BE2C (cell line): ENCODE measurements at regions not wholly inside any gene's neighbourhood (a gene's known extent, or its start where the extent isn't known, plus 50 kb on each side); places are given as distances from the start of the nearest gene placed in this dataset.
A peak's percentile ranks its signal among the peaks of the same experiment; 100 is the strongest.

Experiments
- DNase-seq: peaks from one replicate; pipeline ENCODE4 v3.0.0-alpha.2; 2020
- H3K27me3 ChIP-seq: fragments of 250-450 bp; sonication (Bioruptor Pico); 2 replicates; pipeline ENCODE4 v1.5.1; 2020; ENCODE audit warnings: mild to moderate bottlenecking
- H3K36me3 ChIP-seq: fragments of 250-450 bp; sonication (Bioruptor Pico); 2 replicates; pipeline ENCODE4 v1.5.1; 2020; ENCODE audit warnings: mild to moderate bottlenecking
- H3K4me1 ChIP-seq: fragments of 250-450 bp; sonication (Bioruptor Pico); 2 replicates; pipeline ENCODE4 v1.5.1; 2020
- H3K4me3 ChIP-seq: 2 replicates; pipeline ENCODE4 v1.5.1; 2011; ENCODE audit warnings: low read depth, low read length
- H3K9me3 ChIP-seq: fragments of 250-450 bp; sonication (Bioruptor Pico); 2 replicates; pipeline ENCODE4 v1.5.1; 2020
- CTCF ChIP-seq: IDR thresholded peaks from 2 replicates; pipeline ENCODE4 v1.5.1; 2012; ENCODE audit warnings: mild to moderate bottlenecking, low read depth, low read length

- no peaks in the 10 kb centered on the region for H3K9me3 ChIP-seq
- H3K4me3 ChIP-seq: no peak overlapping the region
- no peak for TF ChIP-seq CTCF
- H3K36me3 ChIP-seq: no peaks in the 10 kb centered on the region
- H3K4me1 ChIP-seq: peaks cover 4% of the 10 kb centered on the region
- H3K27me3 ChIP-seq: no peaks in the 10 kb centered on the region
- no peak for DNase-seq
Observed at GRCh38 chr3:175890066-175890465, 1030.9 kb downstream of the NAALADL2 start.

GRCh38 chr3:175885231-175885766 lies 1026.2 kb downstream of the NAALADL2 start:
- peak; percentile 11 for DNase-seq
- Histone ChIP-seq H3K9me3 (no peaks in the 10 kb centered on the region), H3K4me1 (no peaks in the 10 kb centered on the region), H3K4me3 (no peak overlapping the region), H3K27me3 (no peaks in the 10 kb centered on the region), H3K36me3 (no peaks in the 10 kb centered on the region)
- TF ChIP-seq CTCF: no peak

GRCh38 chr3:175879417-175879816 lies 1020.3 kb downstream of the NAALADL2 start:
- no peaks in the 10 kb centered on the region for H3K4me1 ChIP-seq
- no peak for TF ChIP-seq CTCF
- no peaks in the 10 kb centered on the region for H3K36me3 ChIP-seq
- H3K27me3 ChIP-seq: no peaks in the 10 kb centered on the region
- H3K9me3 ChIP-seq: no peaks in the 10 kb centered on the region
- no peak for DNase-seq
- H3K4me3 ChIP-seq: no peak overlapping the region

GRCh38 chr3:175869404-175869803 lies 1010.3 kb downstream of the NAALADL2 start:
- Histone ChIP-seq H3K36me3 (no peaks in the 10 kb centered on the region), H3K9me3 (no peaks in the 10 kb centered on the region), H3K4me3 (no peak overlapping the region), H3K4me1 (no peaks in the 10 kb centered on the region), H3K27me3 (no peaks in the 10 kb centered on the region)
- no peak for TF ChIP-seq CTCF
- DNase-seq: no peak

GRCh38 chr3:175868626-175869025 lies 1009.5 kb downstream of the NAALADL2 start:
- Histone ChIP-seq H3K36me3 (no peaks in the 10 kb centered on the region), H3K9me3 (no peaks in the 10 kb centered on the region), H3K4me1 (no peaks in the 10 kb centered on the region), H3K4me3 (no peak overlapping the region), H3K27me3 (no peaks in the 10 kb centered on the region)
- TF ChIP-seq CTCF: no peak
- no peak for DNase-seq

GRCh38 chr3:175865724-175866123 lies 1006.6 kb downstream of the NAALADL2 start:
- DNase-seq: no peak
- Histone ChIP-seq H3K9me3 (no peaks in the 10 kb centered on the region), H3K36me3 (no peaks in the 10 kb centered on the region), H3K27me3 (no peaks in the 10 kb centered on the region), H3K4me1 (peaks cover 5% of the 10 kb centered on the region), H3K4me3 (no peak overlapping the region)
- TF ChIP-seq CTCF: no peak
